A673 (cell line): ENCODE measurements at regions not wholly inside any gene's neighbourhood (a gene's known extent, or its start where the extent isn't known, plus 50 kb on each side); places are given as distances from the start of the nearest gene placed in this dataset.

ENCODE experiments used
- BruUV-seq: library from RNA; stranded (reverse); fragments of 400-500 nt; replicated peaks from 2 replicates; lab custom pipeline; 2021; lab: Mats Ljungman, UMichigan
- CTCF ChIA-PET: fragments of 300-600 bp; sonication (Branson Sonifier 250); formaldehyde crosslinking; loops from one replicate; lab custom pipeline; 2022; ENCODE audit warnings: antibody characterized with exemption; lab: Charles Lee
- POLR2A ChIA-PET: fragments of 300-600 bp; sonication (Branson Sonifier 250); formaldehyde crosslinking; loops from one replicate; lab custom pipeline; 2022; ENCODE audit warnings: antibody characterized with exemption; ENCODE audit not compliant: low non-redundant PET; lab: Charles Lee
- DNase-seq: peaks from one replicate; pipeline ENCODE4 v3.0.0-alpha.2; 2015; ENCODE audit warnings: low spot score
- H3K27ac ChIP-seq: fragments of 200-600 bp; sonication (generic); 2 replicates; pipeline ENCODE4 v1.5.1; 2016; ENCODE audit warnings: mixed run types, low read depth, mild to moderate bottlenecking, mixed read lengths, antibody characterized with exemption, low read length; ENCODE audit not compliant: poor library complexity, severe bottlenecking
- H3K27me3 ChIP-seq: fragments of 200-600 bp; sonication (generic); replicated peaks from 2 replicates; pipeline ENCODE4 v1.6.1; 2017; ENCODE audit warnings: mixed run types, low read depth, mild to moderate bottlenecking, mixed read lengths, antibody characterized with exemption, low read length; ENCODE audit not compliant: insufficient read depth, poor library complexity
- H3K36me3 ChIP-seq: fragments of 200-600 bp; sonication (generic); 2 replicates; pipeline ENCODE4 v1.6.1; 2016; ENCODE audit warnings: mixed run types, mild to moderate bottlenecking, mixed read lengths, antibody characterized with exemption, low read length; ENCODE audit not compliant: insufficient read depth, poor library complexity, severe bottlenecking
- H3K4me1 ChIP-seq: fragments of 200-600 bp; sonication (generic); 2 replicates; pipeline ENCODE4 v1.6.1; 2017; ENCODE audit warnings: mixed run types, mild to moderate bottlenecking, mixed read lengths, antibody characterized with exemption, low read length; ENCODE audit not compliant: insufficient read depth, poor library complexity, severe bottlenecking
- H3K4me3 ChIP-seq: fragments of 200-600 bp; sonication (generic); 2 replicates; pipeline ENCODE4 v1.5.1; 2016; ENCODE audit warnings: low read depth, mixed run types, mild to moderate bottlenecking, mixed read lengths, low read length; ENCODE audit not compliant: poor library complexity, severe bottlenecking
- H3K9me3 ChIP-seq: fragments of 200-600 bp; sonication (generic); 2 replicates; pipeline ENCODE4 v1.6.1; 2016; ENCODE audit warnings: mixed run types, low read depth, mild to moderate bottlenecking, mixed read lengths, antibody characterized with exemption, low read length; ENCODE audit not compliant: poor library complexity, severe bottlenecking
- EZH2 ChIP-seq: fragments of 200-600 bp; sonication (generic); IDR thresholded peaks from 2 replicates; pipeline ENCODE4 v1.6.1; 2017; ENCODE audit warnings: borderline replicate concordance, low read depth, mild to moderate bottlenecking, mixed read lengths, antibody characterized with exemption, low read length; ENCODE audit not compliant: poor library complexity, severe bottlenecking
- intact Hi-C: fragments of 100-400 bp; cut with micrococcal nuclease; formaldehyde crosslinking; loops from one replicate; pipeline ENCODE4 v1.10.0; 2022; ENCODE audit not compliant: unreplicated experiment
- TF ChIP-seq, protein P1 (sequence below): fragments of 300-800, 200-600 bp; sonication (generic); conservative IDR thresholded peaks from 2 replicates; pipeline ENCODE4 v1.5.1; 2017; ENCODE audit warnings: low read depth, mild to moderate bottlenecking, antibody characterized with exemption, low read length, moderate library complexity, mixed read lengths

GRCh38 chr11:107179829-107180228 lies 161.6 kb upstream of the GUCY1A2 start:
- ChIA-PET POLR2A (no interaction called here), CTCF (no interaction called here)
- no TSS peak for BruUV-seq
- TF ChIP-seq, protein P1, sequence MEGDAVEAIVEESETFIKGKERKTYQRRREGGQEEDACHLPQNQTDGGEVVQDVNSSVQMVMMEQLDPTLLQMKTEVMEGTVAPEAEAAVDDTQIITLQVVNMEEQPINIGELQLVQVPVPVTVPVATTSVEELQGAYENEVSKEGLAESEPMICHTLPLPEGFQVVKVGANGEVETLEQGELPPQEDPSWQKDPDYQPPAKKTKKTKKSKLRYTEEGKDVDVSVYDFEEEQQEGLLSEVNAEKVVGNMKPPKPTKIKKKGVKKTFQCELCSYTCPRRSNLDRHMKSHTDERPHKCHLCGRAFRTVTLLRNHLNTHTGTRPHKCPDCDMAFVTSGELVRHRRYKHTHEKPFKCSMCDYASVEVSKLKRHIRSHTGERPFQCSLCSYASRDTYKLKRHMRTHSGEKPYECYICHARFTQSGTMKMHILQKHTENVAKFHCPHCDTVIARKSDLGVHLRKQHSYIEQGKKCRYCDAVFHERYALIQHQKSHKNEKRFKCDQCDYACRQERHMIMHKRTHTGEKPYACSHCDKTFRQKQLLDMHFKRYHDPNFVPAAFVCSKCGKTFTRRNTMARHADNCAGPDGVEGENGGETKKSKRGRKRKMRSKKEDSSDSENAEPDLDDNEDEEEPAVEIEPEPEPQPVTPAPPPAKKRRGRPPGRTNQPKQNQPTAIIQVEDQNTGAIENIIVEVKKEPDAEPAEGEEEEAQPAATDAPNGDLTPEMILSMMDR: no peak
- TF ChIP-seq EZH2: no peak
- Histone ChIP-seq H3K27ac (no peak overlapping the region), H3K27me3 (peaks cover 7% of the 10 kb centered on the region), H3K4me3 (no peak overlapping the region), H3K4me1 (no peaks in the 10 kb centered on the region), H3K36me3 (no peaks in the 10 kb centered on the region), H3K9me3 (no peaks in the 10 kb centered on the region)
- intact Hi-C loops: no loop called here
- DNase-seq: no peak

DNA sequence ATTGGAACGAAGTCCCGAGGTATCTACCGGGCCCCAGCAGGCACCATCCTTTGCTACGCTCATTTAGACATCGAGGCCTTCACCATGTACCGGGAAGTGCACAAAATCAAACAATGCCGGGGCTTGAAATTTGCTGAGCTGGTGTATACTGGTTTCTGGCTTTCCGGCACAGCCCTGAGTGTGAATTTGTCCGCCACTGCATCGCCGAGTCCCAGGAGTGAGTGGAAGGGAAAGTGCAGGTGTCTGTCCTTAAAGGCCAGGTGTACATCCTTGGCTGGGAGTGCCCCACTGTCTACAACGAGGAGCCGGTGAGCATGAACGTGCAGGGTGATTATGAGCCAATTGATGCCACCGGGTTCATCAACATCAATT lies 158.8 kb upstream of the GUCY1A2 start:
- intact Hi-C loops: no loop called here
- POLR2A ChIA-PET: no interaction called here
- H3K9me3 ChIP-seq: no peaks in the 10 kb centered on the region
- H3K27me3 ChIP-seq: peaks cover 4% of the 10 kb centered on the region
- TF ChIP-seq EZH2: no peak
- TF ChIP-seq, protein P1: no peak
- no peak overlapping the region for H3K27ac ChIP-seq
- CTCF ChIA-PET: no interaction called here
- no peak for DNase-seq
- H3K4me1 ChIP-seq: no peaks in the 10 kb centered on the region
- H3K4me3 ChIP-seq: no peak overlapping the region
- H3K36me3 ChIP-seq: no peaks in the 10 kb centered on the region
- no TSS peak for BruUV-seq

- POLR2A ChIA-PET: no interaction called here
- no peak for TF ChIP-seq EZH2
- TF ChIP-seq, protein P1: no peak
- DNase-seq: no peak
- Histone ChIP-seq H3K36me3 (no peaks in the 10 kb centered on the region), H3K27me3 (peaks cover 5% of the 10 kb centered on the region), H3K4me1 (no peaks in the 10 kb centered on the region), H3K9me3 (no peaks in the 10 kb centered on the region), H3K27ac (no peak overlapping the region), H3K4me3 (no peak overlapping the region)
- CTCF ChIA-PET: no interaction called here
- BruUV-seq: no TSS peak
- intact Hi-C loops: no loop called here
Observed at GRCh38 chr11:107176148-107177105, 158.2 kb upstream of the GUCY1A2 start.
